ENCODE measurements at regions not wholly inside any gene's neighbourhood (a gene's known extent, or its start where the extent isn't known, plus 50 kb on each side); places are given as distances from the start of the nearest gene placed in this dataset.

DNA sequence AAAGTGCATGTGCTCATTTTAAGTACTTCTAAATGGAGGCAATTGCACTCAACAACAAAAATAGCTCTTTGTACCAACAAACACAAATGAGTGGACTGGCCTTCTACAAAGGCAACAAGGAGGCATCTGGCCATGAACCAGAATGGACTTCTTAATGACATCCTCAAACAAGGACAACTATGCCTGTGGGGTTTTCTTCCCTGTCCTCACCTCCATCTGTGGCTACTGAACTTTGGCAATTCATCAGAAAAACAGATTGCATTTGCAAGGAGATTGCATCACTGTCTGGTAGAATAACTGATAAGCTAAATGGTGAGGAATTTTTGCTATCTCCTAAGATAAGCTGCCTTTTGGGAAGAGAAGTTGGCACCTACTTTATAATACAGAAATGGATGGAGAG, 447.3 kb upstream of the CCNG1 start:
- no peak overlapping the region for H3K4me3 ChIP-seq
- H3K4me1 ChIP-seq = no peaks in the 10 kb centered on the region
- H3K27me3 ChIP-seq (ENCODE audit: low read depth) = no peaks in the 10 kb centered on the region
- no peaks in the 10 kb centered on the region for H3K9me3 ChIP-seq (replicated peaks)
- DNase-seq = no peak
- TF ChIP-seq, protein P1, sequence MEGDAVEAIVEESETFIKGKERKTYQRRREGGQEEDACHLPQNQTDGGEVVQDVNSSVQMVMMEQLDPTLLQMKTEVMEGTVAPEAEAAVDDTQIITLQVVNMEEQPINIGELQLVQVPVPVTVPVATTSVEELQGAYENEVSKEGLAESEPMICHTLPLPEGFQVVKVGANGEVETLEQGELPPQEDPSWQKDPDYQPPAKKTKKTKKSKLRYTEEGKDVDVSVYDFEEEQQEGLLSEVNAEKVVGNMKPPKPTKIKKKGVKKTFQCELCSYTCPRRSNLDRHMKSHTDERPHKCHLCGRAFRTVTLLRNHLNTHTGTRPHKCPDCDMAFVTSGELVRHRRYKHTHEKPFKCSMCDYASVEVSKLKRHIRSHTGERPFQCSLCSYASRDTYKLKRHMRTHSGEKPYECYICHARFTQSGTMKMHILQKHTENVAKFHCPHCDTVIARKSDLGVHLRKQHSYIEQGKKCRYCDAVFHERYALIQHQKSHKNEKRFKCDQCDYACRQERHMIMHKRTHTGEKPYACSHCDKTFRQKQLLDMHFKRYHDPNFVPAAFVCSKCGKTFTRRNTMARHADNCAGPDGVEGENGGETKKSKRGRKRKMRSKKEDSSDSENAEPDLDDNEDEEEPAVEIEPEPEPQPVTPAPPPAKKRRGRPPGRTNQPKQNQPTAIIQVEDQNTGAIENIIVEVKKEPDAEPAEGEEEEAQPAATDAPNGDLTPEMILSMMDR (IDR thresholded peaks at IDR 0.05; ENCODE audit: borderline replicate concordance) = no peak
- intact Hi-C loops (cut with micrococcal nuclease) = no loop called here
- H3K36me3 ChIP-seq = no peaks in the 10 kb centered on the region
- no peak overlapping the region for H3K27ac ChIP-seq (replicated peaks)

DNA sequence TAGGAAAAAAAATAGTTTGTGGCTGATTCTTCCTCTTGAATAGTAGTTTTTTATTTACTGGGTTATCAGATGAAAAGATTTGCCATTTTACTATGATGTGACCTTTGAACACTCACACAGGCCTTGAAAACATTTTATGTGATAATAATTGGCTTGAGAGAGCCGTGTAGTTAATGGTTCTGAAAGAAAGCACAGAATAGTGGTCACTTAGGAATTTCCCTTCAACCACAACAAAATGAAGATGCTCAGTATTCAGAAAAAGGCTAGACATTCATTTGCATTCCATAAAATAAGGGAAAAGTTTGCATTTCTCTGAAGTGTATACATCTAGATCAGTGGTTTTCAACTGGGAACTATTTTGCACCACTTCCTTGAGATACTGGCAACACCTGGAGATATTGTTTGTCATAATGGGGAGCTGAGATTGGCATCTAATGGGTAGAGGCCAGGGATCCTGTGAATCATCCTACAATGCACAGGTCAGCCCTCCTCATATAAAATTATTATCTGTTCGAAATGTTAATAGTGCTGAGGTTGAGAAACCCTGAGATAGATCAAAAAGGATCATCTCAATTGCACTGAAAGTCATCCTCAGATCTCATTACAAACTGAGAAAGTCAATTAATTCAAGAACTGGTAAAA, 446.4 kb upstream of the CCNG1 start:
- TF ChIP-seq, protein P1 (IDR thresholded peaks at IDR 0.05; ENCODE audit: borderline replicate concordance) = no peak

DNA sequence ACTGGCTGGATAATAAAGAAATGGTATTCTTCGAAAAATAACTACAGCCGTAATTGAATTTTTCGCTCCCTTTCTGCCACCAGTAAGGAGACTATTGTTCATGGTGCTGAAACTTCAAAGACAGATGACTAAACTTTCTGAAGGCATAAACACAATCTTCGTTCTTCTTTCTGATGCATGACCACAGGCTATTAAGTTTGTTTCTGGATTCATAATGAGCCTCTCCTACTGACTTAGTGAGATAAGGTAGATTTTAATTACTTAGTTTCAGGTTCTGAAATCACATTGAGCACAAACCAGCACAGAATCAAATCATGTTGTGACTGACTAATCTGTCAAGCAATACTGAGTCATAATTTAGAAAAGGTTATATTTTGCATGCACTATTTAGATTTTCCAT, 441.8 kb upstream of the CCNG1 start:
- TF ChIP-seq, protein P1 (IDR thresholded peaks at IDR 0.05; ENCODE audit: borderline replicate concordance) = no peak
- intact Hi-C loops (cut with micrococcal nuclease) = no loop called here
- Histone ChIP-seq H3K36me3 (no peaks in the 10 kb centered on the region), H3K27ac (replicated peaks) (no peak overlapping the region), H3K27me3 (ENCODE audit: low read depth) (no peaks in the 10 kb centered on the region), H3K4me3 (no peak overlapping the region), H3K4me1 (no peaks in the 10 kb centered on the region), H3K9me3 (replicated peaks) (no peaks in the 10 kb centered on the region)
- DNase-seq = no peak

More for the DNA sequence above, 446.4 kb upstream of the CCNG1 start:
- intact Hi-C loops (cut with micrococcal nuclease) = no loop called here
- H3K4me1 ChIP-seq = no peaks in the 10 kb centered on the region
- H3K4me3 ChIP-seq = no peak overlapping the region
- no peak overlapping the region for H3K27ac ChIP-seq (replicated peaks)
- H3K36me3 ChIP-seq = no peaks in the 10 kb centered on the region
- H3K9me3 ChIP-seq (replicated peaks) = no peaks in the 10 kb centered on the region
- no peak for DNase-seq
- H3K27me3 ChIP-seq (ENCODE audit: low read depth) = no peaks in the 10 kb centered on the region

DNA sequence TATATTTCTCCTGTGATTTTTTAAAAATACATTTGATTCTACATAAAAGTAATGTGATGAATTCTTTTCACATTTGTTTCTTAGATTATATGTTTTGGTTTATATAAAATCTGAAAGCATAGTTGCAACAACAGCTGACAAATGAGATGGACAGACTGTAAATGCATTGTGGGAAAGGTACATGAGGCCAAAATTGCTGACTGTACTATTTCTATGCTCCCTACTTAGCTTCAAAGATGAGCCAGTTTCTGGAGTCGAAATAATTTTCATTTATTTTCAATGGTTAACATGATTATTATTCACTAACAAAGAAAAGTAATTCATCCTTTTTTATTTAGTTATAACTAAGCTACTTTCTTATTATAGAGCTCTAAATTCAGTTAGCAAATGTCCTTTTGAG, 441.3 kb upstream of the CCNG1 start:
- Histone ChIP-seq H3K4me1 (no peaks in the 10 kb centered on the region), H3K36me3 (no peaks in the 10 kb centered on the region), H3K27me3 (ENCODE audit: low read depth) (no peaks in the 10 kb centered on the region), H3K9me3 (replicated peaks) (no peaks in the 10 kb centered on the region), H3K4me3 (no peak overlapping the region), H3K27ac (replicated peaks) (no peak overlapping the region)
- TF ChIP-seq, protein P1 (IDR thresholded peaks at IDR 0.05; ENCODE audit: borderline replicate concordance) = no peak
- no peak for DNase-seq
- intact Hi-C loops (cut with micrococcal nuclease) = no loop called here

DNA sequence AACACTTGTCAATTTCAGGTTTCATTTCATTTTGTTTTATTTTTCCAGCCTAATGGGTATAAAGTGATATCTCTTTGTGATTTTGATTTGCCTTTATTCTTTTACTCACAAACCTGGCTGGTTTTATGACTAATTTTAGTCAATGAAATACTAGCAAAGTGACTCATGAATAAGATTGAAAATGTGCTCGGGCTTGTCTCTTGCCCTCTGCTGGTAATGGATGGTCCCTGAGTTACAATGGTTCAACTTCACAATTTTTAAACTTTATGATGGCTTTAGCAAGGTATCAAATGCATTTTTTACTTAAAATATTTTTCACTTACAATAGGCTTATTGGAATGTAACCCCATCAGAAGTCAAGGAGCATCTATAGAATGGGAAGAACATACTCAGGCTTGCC, 431.4 kb upstream of the CCNG1 start:
- intact Hi-C loops (cut with micrococcal nuclease) = no loop called here
- H3K4me1 ChIP-seq = no peaks in the 10 kb centered on the region
- H3K4me3 ChIP-seq = no peak overlapping the region
- no peaks in the 10 kb centered on the region for H3K9me3 ChIP-seq (replicated peaks)
- H3K27me3 ChIP-seq (ENCODE audit: low read depth) = no peaks in the 10 kb centered on the region
- TF ChIP-seq, protein P1 (IDR thresholded peaks at IDR 0.05; ENCODE audit: borderline replicate concordance) = no peak
- no peaks in the 10 kb centered on the region for H3K36me3 ChIP-seq
- DNase-seq = no peak
- no peak overlapping the region for H3K27ac ChIP-seq (replicated peaks)
